Transverse colon (tissue), 4 donors: ENCODE measurements at regions not wholly inside any gene's neighbourhood (a gene's known extent, or its start where the extent isn't known, plus 50 kb on each side); places are given as distances from the start of the nearest gene placed in this dataset.

Experiments
- DNase-seq: peaks from one replicate; pipeline ENCODE4 v3.0.0-alpha.2; 2019
- H3K27ac ChIP-seq, 4 donors: fragments of 200-600 bp; sonication (generic); 2 replicates each; pipeline ENCODE4 v1.5.1; 2016 to 2018; ENCODE audit warnings: inconsistent platforms in 4 of 4
- H3K27me3 ChIP-seq: fragments of 200-600 bp; sonication (generic); 2 replicates; pipeline ENCODE4 v1.5.1; 2017; ENCODE audit warnings: inconsistent platforms
- H3K36me3 ChIP-seq, 4 donors: fragments of 200-600 bp; sonication (generic); 2 replicates each; pipeline ENCODE4 v1.5.1; 2017 to 2019; ENCODE audit warnings: inconsistent platforms in 4 of 4
- H3K4me1 ChIP-seq, 4 donors: fragments of 200-600 bp; sonication (generic); 2 replicates each; pipeline ENCODE4 v1.5.1; 2017 to 2020; ENCODE audit warnings: inconsistent platforms in 4 of 4
- H3K4me3 ChIP-seq, 4 donors: fragments of 200-600 bp; sonication (generic); 1 replicate in 1 of 4; 2 replicates in 3 of 4; pipeline versions ENCODE4 v1.5.1 to v1.6.1; 2017 to 2019; ENCODE audit warnings: inconsistent platforms in 4 of 4
- H3K9me3 ChIP-seq, 2 donors: fragments of 200-600 bp; sonication (generic); 2 replicates each; pipeline ENCODE4 v1.5.1; 2017 to 2019; ENCODE audit warnings: inconsistent platforms in 2 of 2
- EP300 ChIP-seq: sonication (generic); formaldehyde crosslinking; IDR thresholded peaks from one replicate; pipeline ENCODE4 v1.6.1; 2017; ENCODE audit warnings: antibody characterized with exemption, low read depth
- POLR2A ChIP-seq: fragments of 450-650 bp; IDR thresholded peaks from one replicate; pipeline ENCODE4 v1.6.1; 2016; ENCODE audit warnings: antibody characterized with exemption, mild to moderate bottlenecking, moderate library complexity
- POLR2AphosphoS5 ChIP-seq, 3 donors: sonication (generic); formaldehyde crosslinking; IDR thresholded peaks; one replicate each; pipeline ENCODE4 v1.6.1; 2016; ENCODE audit warnings: antibody characterized with exemption in 3 of 3
- WGBS, 2 donors: methylation state at CpG; one replicate each; pipeline ENCODE4 v1.1.5; 2018; ENCODE audit warnings: low coverage in 1 of 2; 5-methylcytosine and 5-hydroxymethylcytosine counted together
- in situ Hi-C, 4 donors: fragments of 200-750 bp; cut with MboI; loops; one replicate each; pipeline versions ENCODE4 v1.15.0 to v1.15.1; 2017; ENCODE audit warnings: low sequenced_read_pairs in 3 of 4, low pct_ligation_motif_present in 1 of 4, low pct_unique_long_range_greater_than_20kb in 1 of 4
- intact Hi-C: fragments of 100-400 bp; cut with DNase I; formaldehyde crosslinking; loops from one replicate; pipeline ENCODE4 v1.15.1; 2023; ENCODE audit warnings: low total_unique reads
- TF ChIP-seq, protein P1 (sequence below), 5 experiments: fragments of 200-600 bp in 3 of 5; fragments of 450-650 bp in 2 of 5; sonication (generic) in 3 of 5; IDR thresholded peaks; 1 replicate in 2 of 5; 2 replicates in 3 of 5; pipeline ENCODE4 v1.5.1; 2016 to 2017; ENCODE audit warnings: antibody characterized with exemption in 5 of 5, inconsistent platforms in 3 of 5, mild to moderate bottlenecking in 2 of 5, moderate library complexity in 1 of 5

DNA sequence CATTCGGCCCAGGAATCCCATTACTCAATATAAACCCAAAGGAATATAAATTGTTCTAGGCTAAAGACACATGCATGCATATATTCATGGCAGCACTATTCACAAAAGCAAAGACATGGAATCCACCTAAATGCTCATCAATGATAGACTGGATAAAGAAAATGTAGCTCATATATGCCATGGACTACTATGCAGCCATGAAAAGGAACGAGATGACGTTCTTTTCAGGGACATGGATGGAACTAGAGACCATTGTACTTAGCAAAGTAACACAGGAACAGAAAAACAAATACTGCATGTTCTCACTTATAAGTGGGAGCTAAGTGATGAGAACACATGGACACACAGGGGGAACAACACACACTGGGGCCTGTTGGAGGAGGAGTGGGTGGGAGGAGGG is 769.5 kb downstream of the TBC1D32 start:
- Histone ChIP-seq H3K36me3 (no peaks in the 10 kb centered on the region), H3K4me1 (no peaks in the 10 kb centered on the region), H3K27me3 (no peaks in the 10 kb centered on the region), H3K4me3 (no peak overlapping the region), H3K27ac (no peak overlapping the region), H3K9me3 (no peaks in the 10 kb centered on the region)
- intact Hi-C loops: no loop called here
- TF ChIP-seq POLR2A (no peak), POLR2AphosphoS5 (IDR thresholded peaks at IDR 0.05) (no peak), EP300 (no peak)
- TF ChIP-seq, protein P1, sequence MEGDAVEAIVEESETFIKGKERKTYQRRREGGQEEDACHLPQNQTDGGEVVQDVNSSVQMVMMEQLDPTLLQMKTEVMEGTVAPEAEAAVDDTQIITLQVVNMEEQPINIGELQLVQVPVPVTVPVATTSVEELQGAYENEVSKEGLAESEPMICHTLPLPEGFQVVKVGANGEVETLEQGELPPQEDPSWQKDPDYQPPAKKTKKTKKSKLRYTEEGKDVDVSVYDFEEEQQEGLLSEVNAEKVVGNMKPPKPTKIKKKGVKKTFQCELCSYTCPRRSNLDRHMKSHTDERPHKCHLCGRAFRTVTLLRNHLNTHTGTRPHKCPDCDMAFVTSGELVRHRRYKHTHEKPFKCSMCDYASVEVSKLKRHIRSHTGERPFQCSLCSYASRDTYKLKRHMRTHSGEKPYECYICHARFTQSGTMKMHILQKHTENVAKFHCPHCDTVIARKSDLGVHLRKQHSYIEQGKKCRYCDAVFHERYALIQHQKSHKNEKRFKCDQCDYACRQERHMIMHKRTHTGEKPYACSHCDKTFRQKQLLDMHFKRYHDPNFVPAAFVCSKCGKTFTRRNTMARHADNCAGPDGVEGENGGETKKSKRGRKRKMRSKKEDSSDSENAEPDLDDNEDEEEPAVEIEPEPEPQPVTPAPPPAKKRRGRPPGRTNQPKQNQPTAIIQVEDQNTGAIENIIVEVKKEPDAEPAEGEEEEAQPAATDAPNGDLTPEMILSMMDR (IDR thresholded peaks at IDR 0.05): no peak
- WGBS, 2 donors: 74 to 79% methylated on average over 3 of the region's 3 CpGs
- in situ Hi-C loops: no loop called here
- DNase-seq: no peak

DNA sequence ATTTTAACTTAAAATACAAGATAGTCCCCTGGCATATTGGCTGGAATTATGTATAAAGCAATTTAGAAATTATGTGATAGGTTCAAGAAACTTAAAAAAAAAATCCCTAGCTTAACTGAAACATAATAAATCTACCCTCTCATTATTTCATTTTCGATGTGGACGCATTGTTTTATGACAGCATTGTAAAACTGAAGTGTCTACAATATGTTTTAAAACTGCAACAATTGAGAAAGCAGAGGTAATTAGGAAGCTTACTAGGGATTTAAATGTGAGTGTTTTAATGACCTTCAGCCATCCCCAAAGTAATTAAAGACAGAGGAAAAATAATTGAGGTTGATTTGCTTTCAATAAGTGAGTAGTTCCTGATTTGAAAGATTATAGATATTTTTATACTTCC is 776.0 kb downstream of the TBC1D32 start:
- H3K27ac ChIP-seq: peak overlapping the region in 1 of 4 donors; percentile 21
- in situ Hi-C loops (no loop called here), intact Hi-C loops (no loop called here)
- no peaks in the 10 kb centered on the region for H3K36me3 ChIP-seq
- TF ChIP-seq EP300: no peak
- TF ChIP-seq, protein P1 (IDR thresholded peaks at IDR 0.05): no peak
- TF ChIP-seq POLR2A: no peak
- no peak for TF ChIP-seq POLR2AphosphoS5 (IDR thresholded peaks at IDR 0.05)
- peaks cover 0 to 15% (median 8%) of the 10 kb centered on the region in 4 donors for H3K4me1 ChIP-seq
- 43 to 48% methylated on average over 2 of the region's 2 CpGs for WGBS, 2 donors
- H3K4me3 ChIP-seq: no peak overlapping the region
- H3K27me3 ChIP-seq: no peaks in the 10 kb centered on the region
- H3K9me3 ChIP-seq: no peaks in the 10 kb centered on the region
- no peak for DNase-seq

DNA sequence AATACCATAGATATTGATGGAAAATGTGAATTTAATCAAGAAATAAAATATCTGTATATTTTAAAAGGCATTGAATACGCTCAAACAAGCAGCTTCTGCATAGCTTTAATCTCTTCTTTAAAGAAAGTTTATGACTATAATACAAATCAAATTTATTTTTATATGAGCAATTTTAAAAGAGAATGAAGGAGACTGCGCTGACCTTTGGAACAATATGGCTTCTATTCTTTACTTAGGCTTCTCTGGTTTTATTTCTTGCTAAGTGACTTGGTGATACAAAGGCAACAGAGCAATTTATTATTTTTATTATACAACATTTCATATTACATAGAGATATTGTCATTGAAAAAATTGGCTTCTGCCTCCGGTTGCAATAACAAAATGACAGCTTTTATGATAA is 776.7 kb downstream of the TBC1D32 start:
- intact Hi-C loops: no loop called here
- no peaks in the 10 kb centered on the region for H3K36me3 ChIP-seq
- DNase-seq: no peak
- no peaks in the 10 kb centered on the region for H3K27me3 ChIP-seq
- peak overlapping the region in 1 of 4 donors; percentile 21 for H3K27ac ChIP-seq
- no peak for TF ChIP-seq POLR2A
- TF ChIP-seq POLR2AphosphoS5 (IDR thresholded peaks at IDR 0.05): no peak
- no peak for TF ChIP-seq EP300
- TF ChIP-seq, protein P1 (IDR thresholded peaks at IDR 0.05): no peak
- peaks cover 0 to 15% (median 8%) of the 10 kb centered on the region in 4 donors for H3K4me1 ChIP-seq
- WGBS, 2 donors: 34 to 42% methylated on average over 3 of the region's 3 CpGs
- in situ Hi-C loops: no loop called here
- H3K4me3 ChIP-seq: no peak overlapping the region
- no peaks in the 10 kb centered on the region for H3K9me3 ChIP-seq

DNA sequence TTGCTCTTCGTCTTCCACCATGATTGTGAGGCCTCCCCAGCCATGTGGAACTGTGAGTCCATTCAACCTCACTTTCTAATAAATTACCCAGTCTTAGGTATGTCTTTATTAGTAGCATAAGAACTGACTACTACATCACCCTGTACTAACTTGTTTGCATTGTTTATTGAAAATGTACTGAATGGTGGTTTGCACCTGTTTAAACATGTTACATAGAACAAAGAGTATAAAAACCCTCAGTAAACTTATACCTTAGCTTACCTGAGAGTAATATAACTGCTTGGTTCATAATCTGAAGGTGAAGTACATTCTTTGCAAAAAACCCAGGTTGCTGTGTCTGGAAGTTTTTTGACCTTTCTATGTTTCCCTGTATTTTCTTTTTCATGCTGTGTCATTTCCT is 777.8 kb downstream of the TBC1D32 start:
- intact Hi-C loops: no loop called here
- Histone ChIP-seq H3K4me3 (no peak overlapping the region), H3K9me3 (no peaks in the 10 kb centered on the region), H3K36me3 (no peaks in the 10 kb centered on the region), H3K4me1 (peaks cover 0 to 15% (median 8%) of the 10 kb centered on the region in 4 donors), H3K27ac (no peak overlapping the region), H3K27me3 (no peaks in the 10 kb centered on the region)
- TF ChIP-seq POLR2A (no peak), EP300 (no peak), POLR2AphosphoS5 (IDR thresholded peaks at IDR 0.05) (no peak)
- TF ChIP-seq, protein P1 (IDR thresholded peaks at IDR 0.05): no peak
- 54 to 67% methylated on average over 1 of the region's 1 CpG for WGBS, 2 donors
- DNase-seq: no peak
- in situ Hi-C loops: no loop called here
